ENCODE measurements at regions not wholly inside any gene's neighbourhood (a gene's known extent, or its start where the extent isn't known, plus 50 kb on each side); places are given as distances from the start of the nearest gene placed in this dataset.

GRCh38 chr10:29746080-29746797, 111.5 kb upstream of the SVIL start:
- intact Hi-C loops (cut with micrococcal nuclease; ENCODE audit: unreplicated experiment), result no loop called here
- no peak overlapping the region for H3K27ac Mint-ChIP-seq (ENCODE audit: unreplicated experiment)
- CTCF ChIA-PET, result interaction anchor here (1.1 kb wide), 1 partner anchor 10 kb away, joined by 4 read pairs; no protein-coding TSS in a partner anchor
- no peak for DNase-seq
- Histone ChIP-seq H3K27me3 (replicated peaks; ENCODE audit: control insufficient read depth, insufficient read depth, low read length) (no peaks in the 10 kb centered on the region), H3K4me3 (ENCODE audit: low read depth, low read length) (no peak overlapping the region), H3K4me1 (no peaks in the 10 kb centered on the region), H3K36me3 (ENCODE audit: control insufficient read depth, insufficient read depth, low read length) (no peaks in the 10 kb centered on the region), H3K9me3 (no peaks in the 10 kb centered on the region)
- H3K36me3 Mint-ChIP-seq (ENCODE audit: insufficient read depth, unreplicated experiment), result no peaks in the 10 kb centered on the region
- TF ChIP-seq CTCF (IDR thresholded peaks at IDR 0.05; ENCODE audit: insufficient read depth in 1 of 2, low read depth in 1 of 2, low read length in 1 of 2, severe bottlenecking in 1 of 2, unreplicated experiment in 1 of 2), result no peak
- BruUV-seq (replicated peaks), result no TSS peak
- POLR2A ChIA-PET, result interaction anchor here (0.6 kb wide), 1 partner anchor 10 kb away, joined by 3 read pairs; no protein-coding TSS in a partner anchor
- H3K9me3 Mint-ChIP-seq (ENCODE audit: unreplicated experiment), result no peaks in the 10 kb centered on the region
- no peaks in the 10 kb centered on the region for H3K4me1 Mint-ChIP-seq (ENCODE audit: low read depth, unreplicated experiment)
- no peaks in the 10 kb centered on the region for H3K27me3 Mint-ChIP-seq (ENCODE audit: insufficient read depth, unreplicated experiment)
- H3K4me3 Mint-ChIP-seq (ENCODE audit: unreplicated experiment), result no peak overlapping the region

GRCh38 chr10:29740981-29741545, 106.3 kb upstream of the SVIL start:
- H3K27me3 ChIP-seq (replicated peaks; ENCODE audit: control insufficient read depth, insufficient read depth, low read length), result no peaks in the 10 kb centered on the region
- Mint-ChIP-seq H3K4me1 (ENCODE audit: low read depth, unreplicated experiment) (peaks cover 12% of the 10 kb centered on the region), H3K27me3 (ENCODE audit: insufficient read depth, unreplicated experiment) (no peaks in the 10 kb centered on the region), H3K9me3 (ENCODE audit: unreplicated experiment) (no peaks in the 10 kb centered on the region), H3K27ac (ENCODE audit: unreplicated experiment) (no peak overlapping the region), H3K4me3 (ENCODE audit: unreplicated experiment) (no peak overlapping the region), H3K36me3 (ENCODE audit: insufficient read depth, unreplicated experiment) (peaks cover 1% of the 10 kb centered on the region)
- intact Hi-C loops (cut with micrococcal nuclease; ENCODE audit: unreplicated experiment), result no loop called here
- no peak for TF ChIP-seq CTCF (IDR thresholded peaks at IDR 0.05; ENCODE audit: insufficient read depth in 1 of 2, low read depth in 1 of 2, low read length in 1 of 2, severe bottlenecking in 1 of 2, unreplicated experiment in 1 of 2)
- ChIA-PET CTCF (interaction anchor here (0.5 to 0.7 kb wide), 3 partner anchors 93 to 255 kb away, joined by 3 to 4 read pairs (median 3); no protein-coding TSS in a partner anchor), POLR2A (no interaction called here)
- BruUV-seq (replicated peaks), result no TSS peak
- H3K4me3 ChIP-seq (ENCODE audit: low read depth, low read length), result no peak overlapping the region
- no peak for DNase-seq
- peaks cover 16% of the 10 kb centered on the region for H3K4me1 ChIP-seq
- no peaks in the 10 kb centered on the region for H3K9me3 ChIP-seq
- no peaks in the 10 kb centered on the region for H3K36me3 ChIP-seq (ENCODE audit: control insufficient read depth, insufficient read depth, low read length)

GRCh38 chr10:29738341-29738740, 103.6 kb upstream of the SVIL start:
- no peak overlapping the region for H3K27ac Mint-ChIP-seq (ENCODE audit: unreplicated experiment)
- no peak for DNase-seq
- no peaks in the 10 kb centered on the region for H3K9me3 ChIP-seq
- no peak for TF ChIP-seq CTCF (IDR thresholded peaks at IDR 0.05; ENCODE audit: insufficient read depth in 1 of 2, low read depth in 1 of 2, low read length in 1 of 2, severe bottlenecking in 1 of 2, unreplicated experiment in 1 of 2)
- H3K36me3 ChIP-seq (ENCODE audit: control insufficient read depth, insufficient read depth, low read length), result no peaks in the 10 kb centered on the region
- H3K27me3 ChIP-seq (replicated peaks; ENCODE audit: control insufficient read depth, insufficient read depth, low read length), result no peaks in the 10 kb centered on the region
- POLR2A ChIA-PET, result no interaction called here
- no TSS peak for BruUV-seq (replicated peaks)
- no peak overlapping the region for H3K4me3 Mint-ChIP-seq (ENCODE audit: unreplicated experiment)
- intact Hi-C loops (cut with micrococcal nuclease; ENCODE audit: unreplicated experiment), result loop anchor here (5.0 kb wide), 2 partner anchors 121 to 264 kb away; no protein-coding TSS in a partner anchor
- H3K4me1 Mint-ChIP-seq (ENCODE audit: low read depth, unreplicated experiment), result peaks cover 21% of the 10 kb centered on the region
- peaks cover 8% of the 10 kb centered on the region for H3K36me3 Mint-ChIP-seq (ENCODE audit: insufficient read depth, unreplicated experiment)
- peaks cover 27% of the 10 kb centered on the region for H3K4me1 ChIP-seq
- no peaks in the 10 kb centered on the region for H3K9me3 Mint-ChIP-seq (ENCODE audit: unreplicated experiment)
- no peak overlapping the region for H3K4me3 ChIP-seq (ENCODE audit: low read depth, low read length)
- H3K27me3 Mint-ChIP-seq (ENCODE audit: insufficient read depth, unreplicated experiment), result no peaks in the 10 kb centered on the region
- CTCF ChIA-PET, result interaction anchor here (0.6 kb wide), 2 partner anchors 320 to 856 kb away, joined by 3 to 4 read pairs; no protein-coding TSS in a partner anchor

Data from Caco-2 (cell line).